HL-60 (cell line): ENCODE measurements at regions not wholly inside any gene's neighbourhood (a gene's known extent, or its start where the extent isn't known, plus 50 kb on each side); places are given as distances from the start of the nearest gene placed in this dataset.

ENCODE experiments used
- CTCF ChIP-seq: IDR thresholded peaks from one replicate; pipeline ENCODE4 v1.5.1; 2011; ENCODE audit warnings: low read length, control low read depth, inconsistent platforms; ENCODE audit not compliant: insufficient read depth
- GABPA ChIP-seq: IDR thresholded peaks from 2 replicates; pipeline ENCODE4 v1.6.1; 2012; ENCODE audit warnings: low read depth
- POLR2AphosphoS5 ChIP-seq: IDR thresholded peaks from 2 replicates; pipeline ENCODE4 v1.6.1; 2012; ENCODE audit warnings: low read depth
- TF ChIP-seq, protein P1 (sequence below): IDR thresholded peaks from 2 replicates; pipeline ENCODE4 v1.6.1; 2012; ENCODE audit warnings: low read depth; ENCODE audit not compliant: insufficient replicate concordance

DNA sequence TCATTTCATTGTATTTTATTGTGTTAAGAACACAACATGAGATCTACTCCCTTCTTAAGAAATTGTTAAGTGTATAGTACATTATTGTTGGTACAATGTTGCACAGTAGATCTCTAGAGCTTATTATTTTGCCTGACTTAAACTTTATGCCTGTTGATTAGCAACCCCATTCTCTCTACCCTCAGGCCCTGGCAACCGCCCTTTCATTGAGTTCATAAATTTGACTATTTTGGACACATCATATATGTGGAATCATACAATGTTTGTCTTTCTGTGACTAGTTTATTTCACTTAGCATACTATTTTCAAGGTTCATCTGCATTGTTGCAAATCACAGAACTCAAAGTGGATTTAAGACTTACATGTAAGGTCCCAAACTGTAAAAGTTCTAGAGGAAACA is 222.1 kb downstream of the IL15 start:
- TF ChIP-seq, protein P1, sequence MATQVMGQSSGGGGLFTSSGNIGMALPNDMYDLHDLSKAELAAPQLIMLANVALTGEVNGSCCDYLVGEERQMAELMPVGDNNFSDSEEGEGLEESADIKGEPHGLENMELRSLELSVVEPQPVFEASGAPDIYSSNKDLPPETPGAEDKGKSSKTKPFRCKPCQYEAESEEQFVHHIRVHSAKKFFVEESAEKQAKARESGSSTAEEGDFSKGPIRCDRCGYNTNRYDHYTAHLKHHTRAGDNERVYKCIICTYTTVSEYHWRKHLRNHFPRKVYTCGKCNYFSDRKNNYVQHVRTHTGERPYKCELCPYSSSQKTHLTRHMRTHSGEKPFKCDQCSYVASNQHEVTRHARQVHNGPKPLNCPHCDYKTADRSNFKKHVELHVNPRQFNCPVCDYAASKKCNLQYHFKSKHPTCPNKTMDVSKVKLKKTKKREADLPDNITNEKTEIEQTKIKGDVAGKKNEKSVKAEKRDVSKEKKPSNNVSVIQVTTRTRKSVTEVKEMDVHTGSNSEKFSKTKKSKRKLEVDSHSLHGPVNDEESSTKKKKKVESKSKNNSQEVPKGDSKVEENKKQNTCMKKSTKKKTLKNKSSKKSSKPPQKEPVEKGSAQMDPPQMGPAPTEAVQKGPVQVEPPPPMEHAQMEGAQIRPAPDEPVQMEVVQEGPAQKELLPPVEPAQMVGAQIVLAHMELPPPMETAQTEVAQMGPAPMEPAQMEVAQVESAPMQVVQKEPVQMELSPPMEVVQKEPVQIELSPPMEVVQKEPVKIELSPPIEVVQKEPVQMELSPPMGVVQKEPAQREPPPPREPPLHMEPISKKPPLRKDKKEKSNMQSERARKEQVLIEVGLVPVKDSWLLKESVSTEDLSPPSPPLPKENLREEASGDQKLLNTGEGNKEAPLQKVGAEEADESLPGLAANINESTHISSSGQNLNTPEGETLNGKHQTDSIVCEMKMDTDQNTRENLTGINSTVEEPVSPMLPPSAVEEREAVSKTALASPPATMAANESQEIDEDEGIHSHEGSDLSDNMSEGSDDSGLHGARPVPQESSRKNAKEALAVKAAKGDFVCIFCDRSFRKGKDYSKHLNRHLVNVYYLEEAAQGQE = no peak
- no peak for TF ChIP-seq CTCF
- no peak for TF ChIP-seq POLR2AphosphoS5
- no peak for TF ChIP-seq GABPA
